Adipocyte (in vitro differentiated cells): ENCODE measurements at regions not wholly inside any gene's neighbourhood (a gene's known extent, or its start where the extent isn't known, plus 50 kb on each side); places are given as distances from the start of the nearest gene placed in this dataset.

Source experiments
- DNase-seq: peaks from one replicate; pipeline ENCODE4 v3.0.0-alpha.2; 2015; ENCODE audit warnings: low read depth
- H3K27me3 ChIP-seq: replicated peaks from 2 replicates; pipeline ENCODE4 v1.7.0; 2013; ENCODE audit warnings: mild to moderate bottlenecking, low read length, moderate library complexity; ENCODE audit not compliant: control insufficient read depth, insufficient read depth
- H3K36me3 ChIP-seq: 2 replicates; pipeline ENCODE4 v1.7.0; 2013; ENCODE audit warnings: low read length, mild to moderate bottlenecking, moderate library complexity; ENCODE audit not compliant: control insufficient read depth, insufficient read depth, severe bottlenecking
- H3K4me1 ChIP-seq: 2 replicates; pipeline ENCODE4 v1.7.0; 2013; ENCODE audit warnings: mild to moderate bottlenecking, low read length, moderate library complexity; ENCODE audit not compliant: control insufficient read depth, insufficient read depth
- H3K4me3 ChIP-seq: 2 replicates; pipeline ENCODE4 v1.7.0; 2013; ENCODE audit warnings: mild to moderate bottlenecking, low read length, moderate library complexity
- H3K9ac ChIP-seq: 2 replicates; pipeline ENCODE4 v1.7.0; 2013; ENCODE audit warnings: mild to moderate bottlenecking, low read length, moderate library complexity
- H3K9me3 ChIP-seq: 2 replicates; pipeline ENCODE4 v1.7.0; 2013; ENCODE audit warnings: mild to moderate bottlenecking, low read length, moderate library complexity; ENCODE audit not compliant: control insufficient read depth

- DNase-seq, result no peak
- no peaks in the 10 kb centered on the region for H3K27me3 ChIP-seq
- H3K4me1 ChIP-seq, result no peaks in the 10 kb centered on the region
- H3K4me3 ChIP-seq, result no peak overlapping the region
- H3K36me3 ChIP-seq, result no peaks in the 10 kb centered on the region
- no peak overlapping the region for H3K9ac ChIP-seq
- peaks cover 15% of the 10 kb centered on the region for H3K9me3 ChIP-seq
Observed at GRCh38 chr9:22582221-22582620, 135.6 kb downstream of the DMRTA1 start.

- Histone ChIP-seq H3K9ac (no peak overlapping the region), H3K27me3 (no peaks in the 10 kb centered on the region), H3K36me3 (no peaks in the 10 kb centered on the region), H3K4me1 (peaks cover 15% of the 10 kb centered on the region), H3K4me3 (no peak overlapping the region), H3K9me3 (no peaks in the 10 kb centered on the region)
- no peak for DNase-seq
Observed at GRCh38 chr9:22588918-22589317, 142.3 kb downstream of the DMRTA1 start.

GRCh38 chr9:22590336-22591033 lies 143.9 kb downstream of the DMRTA1 start:
- no peaks in the 10 kb centered on the region for H3K27me3 ChIP-seq
- peak; percentile 63 for DNase-seq
- H3K9me3 ChIP-seq, result no peaks in the 10 kb centered on the region
- no peak overlapping the region for H3K9ac ChIP-seq
- H3K4me1 ChIP-seq, result peaks cover 17% of the 10 kb centered on the region
- no peak overlapping the region for H3K4me3 ChIP-seq
- no peaks in the 10 kb centered on the region for H3K36me3 ChIP-seq

GRCh38 chr9:22595805-22596204 lies 149.2 kb downstream of the DMRTA1 start:
- Histone ChIP-seq H3K9ac (no peak overlapping the region), H3K4me3 (no peak overlapping the region), H3K27me3 (no peaks in the 10 kb centered on the region), H3K36me3 (no peaks in the 10 kb centered on the region), H3K9me3 (no peaks in the 10 kb centered on the region), H3K4me1 (peaks cover 13% of the 10 kb centered on the region)
- DNase-seq, result no peak

GRCh38 chr9:22617156-22617555 lies 170.5 kb downstream of the DMRTA1 start:
- H3K9ac ChIP-seq, result no peak overlapping the region
- H3K9me3 ChIP-seq, result no peaks in the 10 kb centered on the region
- no peak overlapping the region for H3K4me3 ChIP-seq
- H3K4me1 ChIP-seq, result no peaks in the 10 kb centered on the region
- no peaks in the 10 kb centered on the region for H3K36me3 ChIP-seq
- no peaks in the 10 kb centered on the region for H3K27me3 ChIP-seq
- DNase-seq, result peak; percentile 50

GRCh38 chr9:22622815-22623214 lies 176.2 kb downstream of the DMRTA1 start:
- DNase-seq, result peak; percentile 59
- no peak overlapping the region for H3K9ac ChIP-seq
- no peak overlapping the region for H3K4me3 ChIP-seq
- H3K9me3 ChIP-seq, result no peaks in the 10 kb centered on the region
- no peaks in the 10 kb centered on the region for H3K27me3 ChIP-seq
- H3K4me1 ChIP-seq, result peaks cover 14% of the 10 kb centered on the region
- H3K36me3 ChIP-seq, result no peaks in the 10 kb centered on the region

GRCh38 chr9:22623236-22623635 lies 176.6 kb downstream of the DMRTA1 start:
- Histone ChIP-seq H3K9ac (no peak overlapping the region), H3K9me3 (no peaks in the 10 kb centered on the region), H3K27me3 (no peaks in the 10 kb centered on the region), H3K36me3 (no peaks in the 10 kb centered on the region), H3K4me1 (peaks cover 14% of the 10 kb centered on the region), H3K4me3 (no peak overlapping the region)
- DNase-seq, result peak; percentile 7

GRCh38 chr9:22625540-22625939 lies 178.9 kb downstream of the DMRTA1 start:
- H3K27me3 ChIP-seq, result no peaks in the 10 kb centered on the region
- no peaks in the 10 kb centered on the region for H3K9me3 ChIP-seq
- H3K4me1 ChIP-seq, result peaks cover 14% of the 10 kb centered on the region
- H3K36me3 ChIP-seq, result no peaks in the 10 kb centered on the region
- no peak for DNase-seq
- H3K4me3 ChIP-seq, result no peak overlapping the region
- H3K9ac ChIP-seq, result no peak overlapping the region

- DNase-seq, result peak; percentile 69
- no peaks in the 10 kb centered on the region for H3K36me3 ChIP-seq
- no peak overlapping the region for H3K4me3 ChIP-seq
- H3K27me3 ChIP-seq, result no peaks in the 10 kb centered on the region
- H3K9me3 ChIP-seq, result no peaks in the 10 kb centered on the region
- peaks cover 26% of the 10 kb centered on the region for H3K4me1 ChIP-seq
- H3K9ac ChIP-seq, result no peak overlapping the region
Observed at GRCh38 chr9:22643541-22643940, 196.9 kb downstream of the DMRTA1 start.

- peaks cover 46% of the 10 kb centered on the region for H3K4me1 ChIP-seq
- DNase-seq, result peak; percentile 27
- no peaks in the 10 kb centered on the region for H3K9me3 ChIP-seq
- no peaks in the 10 kb centered on the region for H3K36me3 ChIP-seq
- no peaks in the 10 kb centered on the region for H3K27me3 ChIP-seq
- peak overlapping the region; percentile 89 for H3K9ac ChIP-seq
- H3K4me3 ChIP-seq, result peak overlapping the region; percentile 86
Observed at GRCh38 chr9:22645893-22646292, 199.3 kb downstream of the DMRTA1 start.

GRCh38 chr9:22649384-22649783 lies 202.8 kb downstream of the DMRTA1 start:
- peak; percentile 87 for DNase-seq
- Histone ChIP-seq H3K4me3 (peak overlapping the region; percentile 63), H3K9ac (peak overlapping the region; percentile 87), H3K36me3 (peaks cover 3% of the 10 kb centered on the region), H3K27me3 (no peaks in the 10 kb centered on the region), H3K9me3 (no peaks in the 10 kb centered on the region), H3K4me1 (peaks cover 58% of the 10 kb centered on the region)

- Histone ChIP-seq H3K4me3 (peak overlapping the region; percentile 63), H3K27me3 (no peaks in the 10 kb centered on the region), H3K9ac (peak overlapping the region; percentile 87), H3K4me1 (peaks cover 64% of the 10 kb centered on the region), H3K9me3 (no peaks in the 10 kb centered on the region), H3K36me3 (peaks cover 7% of the 10 kb centered on the region)
- peak; percentile 51 for DNase-seq
Observed at GRCh38 chr9:22650145-22650544, 203.5 kb downstream of the DMRTA1 start.
